ENCODE measurements at regions not wholly inside any gene's neighbourhood (a gene's known extent, or its start where the extent isn't known, plus 50 kb on each side); places are given as distances from the start of the nearest gene placed in this dataset.
"Not testable (repeated sequence)": the region's sequence is repeated elsewhere in the genome, so short reads cannot be mapped to it uniquely, and the experiment has no call there.

GRCh38 chr7:86444245-86444644, 199.5 kb upstream of the GRM3 start:
- Histone ChIP-seq H3K4me3 (replicated peaks; ENCODE audit: insufficient read depth, low read length) (no peak overlapping the region), H3K27me3 (ENCODE audit: insufficient read depth, poor library complexity, severe bottlenecking) (no peaks in the 10 kb centered on the region), H3K27ac (replicated peaks) (no peak overlapping the region)
- TF ChIP-seq POLR2AphosphoS5 (IDR thresholded peaks at IDR 0.05; ENCODE audit: low read depth) (no peak), SPI1 (IDR thresholded peaks at IDR 0.05; ENCODE audit: borderline replicate concordance, low read depth) (no peak), GABPA (IDR thresholded peaks at IDR 0.05; ENCODE audit: low read depth) (no peak), CTCF (IDR thresholded peaks at IDR 0.05; ENCODE audit: insufficient read depth, low read length) (no peak), REST (IDR thresholded peaks at IDR 0.05; ENCODE audit: insufficient replicate concordance, low read depth) (no peak)
- no peak for DNase-seq (ENCODE audit: low read depth in 1 of 2, low spot score in 1 of 2)

- not testable (repeated sequence) for DNase-seq (ENCODE audit: low read depth in 1 of 2, low spot score in 1 of 2); H3K27me3 ChIP-seq (ENCODE audit: insufficient read depth, poor library complexity, severe bottlenecking); H3K4me3 ChIP-seq (replicated peaks; ENCODE audit: insufficient read depth, low read length); H3K27ac ChIP-seq (replicated peaks)
These were observed 203.3 kb upstream of the GRM3 start for GRCh38 chr7:86440420-86440819.

- no peak for DNase-seq (ENCODE audit: low read depth in 1 of 2, low spot score in 1 of 2)
- Histone ChIP-seq H3K27ac (replicated peaks) (no peak overlapping the region), H3K27me3 (ENCODE audit: insufficient read depth, poor library complexity, severe bottlenecking) (no peaks in the 10 kb centered on the region), H3K4me3 (replicated peaks; ENCODE audit: insufficient read depth, low read length) (no peak overlapping the region)
- TF ChIP-seq POLR2AphosphoS5 (IDR thresholded peaks at IDR 0.05; ENCODE audit: low read depth) = no peak
- no peak for TF ChIP-seq SPI1 (IDR thresholded peaks at IDR 0.05; ENCODE audit: borderline replicate concordance, low read depth)
- TF ChIP-seq CTCF (IDR thresholded peaks at IDR 0.05; ENCODE audit: insufficient read depth, low read length) = no peak
- TF ChIP-seq REST (IDR thresholded peaks at IDR 0.05; ENCODE audit: insufficient replicate concordance, low read depth) = no peak
- no peak for TF ChIP-seq GABPA (IDR thresholded peaks at IDR 0.05; ENCODE audit: low read depth)
These were observed 205.7 kb upstream of the GRM3 start for GRCh38 chr7:86437951-86438450.

- no peaks in the 10 kb centered on the region for H3K27me3 ChIP-seq (ENCODE audit: insufficient read depth, poor library complexity, severe bottlenecking)
- H3K27ac ChIP-seq (replicated peaks) = no peak overlapping the region
- DNase-seq (ENCODE audit: low read depth in 1 of 2, low spot score in 1 of 2) = no peak
- H3K4me3 ChIP-seq (replicated peaks; ENCODE audit: insufficient read depth, low read length) = no peak overlapping the region
- TF ChIP-seq POLR2AphosphoS5 (IDR thresholded peaks at IDR 0.05; ENCODE audit: low read depth) (no peak), SPI1 (IDR thresholded peaks at IDR 0.05; ENCODE audit: borderline replicate concordance, low read depth) (no peak), REST (IDR thresholded peaks at IDR 0.05; ENCODE audit: insufficient replicate concordance, low read depth) (no peak), GABPA (IDR thresholded peaks at IDR 0.05; ENCODE audit: low read depth) (no peak), CTCF (IDR thresholded peaks at IDR 0.05; ENCODE audit: insufficient read depth, low read length) (no peak)
These were observed 211.9 kb upstream of the GRM3 start for GRCh38 chr7:86431761-86432160.

Measured in HL-60 (cell line).